PC-3 (cell line): ENCODE measurements at regions not wholly inside any gene's neighbourhood (a gene's known extent, or its start where the extent isn't known, plus 50 kb on each side); places are given as distances from the start of the nearest gene placed in this dataset.

Source experiments
- CTCF ChIP-seq: fragments of 300-600 bp; sonication (generic); conservative IDR thresholded peaks from 2 replicates; pipeline ENCODE4 v1.5.1; 2017; ENCODE audit warnings: antibody characterized with exemption, low read depth, mild to moderate bottlenecking, low read length
- EZH2 ChIP-seq: fragments of 300-600 bp; sonication (generic); IDR thresholded peaks from one replicate; pipeline ENCODE4 v1.6.1; 2017; ENCODE audit warnings: antibody characterized with exemption, mild to moderate bottlenecking, low read length; ENCODE audit not compliant: unreplicated experiment
- EZH2phosphoT487 ChIP-seq: fragments of 300-600 bp; sonication (generic); IDR thresholded peaks from 2 replicates; pipeline ENCODE4 v1.6.1; 2018; ENCODE audit warnings: mild to moderate bottlenecking, antibody characterized with exemption, low read length, borderline replicate concordance

GRCh38 chr2:188776634-188777033 lies 197.5 kb upstream of the COL3A1 start:
- TF ChIP-seq CTCF: no peak
- TF ChIP-seq EZH2phosphoT487: no peak
- TF ChIP-seq EZH2: no peak
